DND-41 (cell line): ENCODE measurements at regions not wholly inside any gene's neighbourhood (a gene's known extent, or its start where the extent isn't known, plus 50 kb on each side); places are given as distances from the start of the nearest gene placed in this dataset.
A peak's percentile ranks its signal among the peaks of the same experiment; 100 is the strongest.
"Not testable (repeated sequence)": the region's sequence is repeated elsewhere in the genome, so short reads cannot be mapped to it uniquely, and the experiment has no call there.

Experiments
- ATAC-seq: fragments of 200-7000 bp; cut with Tn5 transposase; 3 replicates; pipeline ENCODE4 v1.9.1; 2021; ENCODE audit warnings: low read depth; ENCODE audit not compliant: insufficient read depth
- DNase-seq: peaks from one replicate; pipeline ENCODE4 v3.0.0-alpha.2; 2020
- H2AFZ ChIP-seq: 2 replicates; pipeline ENCODE4 v1.6.0; 2012; ENCODE audit warnings: low read depth, low read length
- H3K27ac ChIP-seq: 2 replicates; pipeline ENCODE4 v1.5.1; 2012; ENCODE audit warnings: low read length, inconsistent platforms
- H3K27me3 ChIP-seq: fragments of 200-600 bp; sonication (generic); 2 replicates; pipeline ENCODE4 v1.6.0; 2012; ENCODE audit warnings: low read length, mild to moderate bottlenecking, inconsistent platforms; ENCODE audit not compliant: insufficient read depth, poor library complexity
- H3K36me3 ChIP-seq: 2 replicates; pipeline ENCODE4 v1.5.1; 2012; ENCODE audit warnings: low read length, inconsistent platforms; ENCODE audit not compliant: insufficient read depth
- H3K4me1 ChIP-seq: 2 replicates; pipeline ENCODE4 v1.5.1; 2012; ENCODE audit warnings: mild to moderate bottlenecking, low read length; ENCODE audit not compliant: insufficient read depth
- H3K4me2 ChIP-seq: 2 replicates; pipeline ENCODE4 v1.6.0; 2012; ENCODE audit warnings: mild to moderate bottlenecking, moderate library complexity, low read length, inconsistent platforms; ENCODE audit not compliant: insufficient read depth
- H3K4me3 ChIP-seq, 2 experiments: fragments of 200-600 bp in 1 of 2; shearing (Covaris generic) in 1 of 2; 2 replicates each; pipeline ENCODE4 v1.5.1; 2012 to 2016; ENCODE audit warnings: inconsistent platforms in 2 of 2, low read length in 2 of 2, mild to moderate bottlenecking in 2 of 2, low read depth in 1 of 2, moderate library complexity in 1 of 2
- H3K79me2 ChIP-seq: 2 replicates; pipeline ENCODE4 v1.6.0; 2012; ENCODE audit warnings: low read length, inconsistent platforms; ENCODE audit not compliant: insufficient read depth
- H3K9ac ChIP-seq: 2 replicates; pipeline ENCODE4 v1.6.0; 2012; ENCODE audit warnings: low read depth, mild to moderate bottlenecking, inconsistent platforms, low read length, moderate library complexity
- H3K9me3 ChIP-seq: 2 replicates; pipeline ENCODE4 v1.5.1; 2012; ENCODE audit warnings: low read length, moderate library complexity, mild to moderate bottlenecking, inconsistent platforms; ENCODE audit not compliant: insufficient read depth, severe bottlenecking
- H4K20me1 ChIP-seq: 2 replicates; pipeline ENCODE4 v1.6.0; 2012; ENCODE audit warnings: low read length; ENCODE audit not compliant: insufficient read depth
- EZH2 ChIP-seq: IDR thresholded peaks from 3 replicates; pipeline ENCODE4 v1.6.1; 2012; ENCODE audit warnings: borderline replicate concordance, low read depth, mild to moderate bottlenecking, moderate library complexity, low read length, inconsistent platforms; ENCODE audit not compliant: severe bottlenecking
- TF ChIP-seq, protein P1 (sequence below): IDR thresholded peaks from 2 replicates; pipeline ENCODE4 v1.5.1; 2012; ENCODE audit warnings: borderline replicate concordance, low read length, moderate library complexity, mild to moderate bottlenecking; ENCODE audit not compliant: poor library complexity, severe bottlenecking; ENCODE audit errors: extremely low read depth

GRCh38 chr17:77842528-77843147, 115.9 kb upstream of the TNRC6C start:
- ATAC-seq = no peak
- H3K4me3 ChIP-seq = no peak overlapping the region; a peak in 1 of 4 replicates
- peak overlapping the region; percentile 22 for H3K9ac ChIP-seq
- no peaks in the 10 kb centered on the region for H3K79me2 ChIP-seq
- DNase-seq = no peak
- H3K27me3 ChIP-seq = no peaks in the 10 kb centered on the region
- H2AFZ ChIP-seq = no peak overlapping the region
- peak overlapping the region; percentile 95 for H3K27ac ChIP-seq
- TF ChIP-seq, protein P1, sequence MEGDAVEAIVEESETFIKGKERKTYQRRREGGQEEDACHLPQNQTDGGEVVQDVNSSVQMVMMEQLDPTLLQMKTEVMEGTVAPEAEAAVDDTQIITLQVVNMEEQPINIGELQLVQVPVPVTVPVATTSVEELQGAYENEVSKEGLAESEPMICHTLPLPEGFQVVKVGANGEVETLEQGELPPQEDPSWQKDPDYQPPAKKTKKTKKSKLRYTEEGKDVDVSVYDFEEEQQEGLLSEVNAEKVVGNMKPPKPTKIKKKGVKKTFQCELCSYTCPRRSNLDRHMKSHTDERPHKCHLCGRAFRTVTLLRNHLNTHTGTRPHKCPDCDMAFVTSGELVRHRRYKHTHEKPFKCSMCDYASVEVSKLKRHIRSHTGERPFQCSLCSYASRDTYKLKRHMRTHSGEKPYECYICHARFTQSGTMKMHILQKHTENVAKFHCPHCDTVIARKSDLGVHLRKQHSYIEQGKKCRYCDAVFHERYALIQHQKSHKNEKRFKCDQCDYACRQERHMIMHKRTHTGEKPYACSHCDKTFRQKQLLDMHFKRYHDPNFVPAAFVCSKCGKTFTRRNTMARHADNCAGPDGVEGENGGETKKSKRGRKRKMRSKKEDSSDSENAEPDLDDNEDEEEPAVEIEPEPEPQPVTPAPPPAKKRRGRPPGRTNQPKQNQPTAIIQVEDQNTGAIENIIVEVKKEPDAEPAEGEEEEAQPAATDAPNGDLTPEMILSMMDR = no peak
- TF ChIP-seq EZH2 = no peak
- peak overlapping the region; percentile 53 for H3K4me2 ChIP-seq
- no peaks in the 10 kb centered on the region for H4K20me1 ChIP-seq
- no peaks in the 10 kb centered on the region for H3K9me3 ChIP-seq
- peaks cover 72% of the 10 kb centered on the region for H3K4me1 ChIP-seq
- no peaks in the 10 kb centered on the region for H3K36me3 ChIP-seq

GRCh38 chr17:77843255-77843895, 115.1 kb upstream of the TNRC6C start:
- DNase-seq = peak; percentile 86
- not testable (repeated sequence) for H2AFZ ChIP-seq, H3K36me3 ChIP-seq, H3K27me3 ChIP-seq, H3K79me2 ChIP-seq, H3K9me3 ChIP-seq, H3K4me3 ChIP-seq, H4K20me1 ChIP-seq
- peak overlapping the region; percentile 53 for H3K4me2 ChIP-seq
- peak; percentile 55 for ATAC-seq
- peak overlapping the region; percentile 37 for H3K9ac ChIP-seq
- peaks cover 80% of the 10 kb centered on the region for H3K4me1 ChIP-seq
- peak overlapping the region; percentile 95 for H3K27ac ChIP-seq

DNA sequence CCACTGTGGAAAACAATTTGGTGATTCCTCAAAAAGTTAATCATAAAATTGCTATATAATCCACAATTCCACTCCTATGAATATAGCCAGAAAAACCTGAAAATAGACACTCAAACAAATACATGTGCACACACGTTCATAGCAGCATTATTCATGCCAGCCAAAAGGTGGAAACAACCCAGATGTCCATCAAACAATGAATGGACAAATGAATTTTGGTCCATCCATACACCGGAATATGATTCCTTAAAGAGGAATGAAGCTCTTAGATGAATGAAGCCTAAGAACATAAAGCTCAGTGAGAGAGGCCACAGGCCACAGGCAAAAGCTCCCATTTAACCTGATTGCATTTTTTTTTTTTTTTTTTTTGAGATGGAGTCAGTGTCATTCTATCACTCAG, 114.6 kb upstream of the TNRC6C start:
- Histone ChIP-seq H3K27ac (peak overlapping the region; percentile 95), H3K4me2 (peak overlapping the region; percentile 53), H3K4me3 (peak overlapping the region in 1 of 2 experiments; percentile 16; a peak in 1 of 4 replicates), H4K20me1 (no peaks in the 10 kb centered on the region), H3K27me3 (no peaks in the 10 kb centered on the region), H3K4me1 (peaks cover 85% of the 10 kb centered on the region), H3K79me2 (no peaks in the 10 kb centered on the region), H3K36me3 (no peaks in the 10 kb centered on the region), H2AFZ (no peak overlapping the region), H3K9ac (peak overlapping the region; percentile 37), H3K9me3 (no peaks in the 10 kb centered on the region)
- no peak for TF ChIP-seq EZH2
- TF ChIP-seq, protein P1 = no peak
- DNase-seq = peak; percentile 41
- ATAC-seq = no peak

GRCh38 chr17:77844681-77845080, 113.8 kb upstream of the TNRC6C start:
- Histone ChIP-seq H4K20me1 (no peaks in the 10 kb centered on the region), H3K4me3 (no peak overlapping the region), H3K4me1 (peaks cover 90% of the 10 kb centered on the region), H2AFZ (no peak overlapping the region), H3K36me3 (no peaks in the 10 kb centered on the region), H3K27ac (peak overlapping the region; percentile 95), H3K9ac (peak overlapping the region; percentile 37; the same call in 1 of the 2 replicates), H3K27me3 (no peaks in the 10 kb centered on the region), H3K4me2 (peak overlapping the region; percentile 53), H3K79me2 (no peaks in the 10 kb centered on the region), H3K9me3 (no peaks in the 10 kb centered on the region)
- ATAC-seq (no peak), DNase-seq (no peak)
- TF ChIP-seq EZH2 = no peak
- TF ChIP-seq, protein P1 = no peak
